ENCODE measurements at regions not wholly inside any gene's neighbourhood (a gene's known extent, or its start where the extent isn't known, plus 50 kb on each side); places are given as distances from the start of the nearest gene placed in this dataset.
A peak's percentile ranks its signal among the peaks of the same experiment; 100 is the strongest.

GRCh38 chr6:97939440-97940168 lies 656.6 kb upstream of the MMS22L start:
- Histone ChIP-seq H3K4me1 (replicated peaks in 1 of 2) (no peaks in the 10 kb centered on the region), H3K36me3 (replicated peaks in 1 of 2) (no peaks in the 10 kb centered on the region), H3K27me3 (no peaks in the 10 kb centered on the region), H3K27ac (no peak overlapping the region), H3K4me3 (no peak overlapping the region), H3K9me3 (replicated peaks in 1 of 3) (no peaks in the 10 kb centered on the region)
- no peak for DNase-seq
- TF ChIP-seq, protein P1, sequence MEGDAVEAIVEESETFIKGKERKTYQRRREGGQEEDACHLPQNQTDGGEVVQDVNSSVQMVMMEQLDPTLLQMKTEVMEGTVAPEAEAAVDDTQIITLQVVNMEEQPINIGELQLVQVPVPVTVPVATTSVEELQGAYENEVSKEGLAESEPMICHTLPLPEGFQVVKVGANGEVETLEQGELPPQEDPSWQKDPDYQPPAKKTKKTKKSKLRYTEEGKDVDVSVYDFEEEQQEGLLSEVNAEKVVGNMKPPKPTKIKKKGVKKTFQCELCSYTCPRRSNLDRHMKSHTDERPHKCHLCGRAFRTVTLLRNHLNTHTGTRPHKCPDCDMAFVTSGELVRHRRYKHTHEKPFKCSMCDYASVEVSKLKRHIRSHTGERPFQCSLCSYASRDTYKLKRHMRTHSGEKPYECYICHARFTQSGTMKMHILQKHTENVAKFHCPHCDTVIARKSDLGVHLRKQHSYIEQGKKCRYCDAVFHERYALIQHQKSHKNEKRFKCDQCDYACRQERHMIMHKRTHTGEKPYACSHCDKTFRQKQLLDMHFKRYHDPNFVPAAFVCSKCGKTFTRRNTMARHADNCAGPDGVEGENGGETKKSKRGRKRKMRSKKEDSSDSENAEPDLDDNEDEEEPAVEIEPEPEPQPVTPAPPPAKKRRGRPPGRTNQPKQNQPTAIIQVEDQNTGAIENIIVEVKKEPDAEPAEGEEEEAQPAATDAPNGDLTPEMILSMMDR (IDR thresholded peaks at IDR 0.05), result no peak
- TF ChIP-seq POLR2A (IDR thresholded peaks at IDR 0.05), result no peak
- 49 to 59% (median 55%) methylated on average over 3 of the region's 3 CpGs for WGBS, 4 donors
- intact Hi-C loops (cut with DNase I), result no loop called here

DNA sequence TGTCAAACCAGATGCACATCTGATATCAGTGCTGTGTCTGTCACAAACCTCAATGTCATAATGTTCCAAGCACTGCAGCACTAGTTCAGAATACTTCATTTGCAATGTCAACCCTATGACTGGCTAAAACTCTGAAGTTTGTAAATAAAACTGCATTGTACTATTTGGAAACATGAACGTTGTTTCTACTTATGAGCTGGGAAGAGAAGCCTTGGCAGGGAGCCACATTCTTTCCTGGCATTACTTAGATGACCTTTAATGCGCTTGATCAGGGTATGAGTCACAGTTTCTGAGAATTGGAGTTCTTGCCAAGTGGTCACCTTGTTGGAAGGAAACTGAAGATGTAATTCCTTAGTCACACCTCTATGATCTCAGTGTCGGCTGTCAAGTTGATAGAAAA lies 664.8 kb upstream of the MMS22L start:
- no peaks in the 10 kb centered on the region for H3K27me3 ChIP-seq
- intact Hi-C loops (cut with DNase I), result no loop called here
- no peak overlapping the region for H3K27ac ChIP-seq
- peaks cover 0 to 8% of the 10 kb centered on the region in 2 donors for H3K4me1 ChIP-seq (replicated peaks in 1 of 2)
- H3K9me3 ChIP-seq (replicated peaks in 1 of 3), result no peaks in the 10 kb centered on the region
- WGBS, 4 donors, result 21 to 33% (median 28%) methylated on average over 3 of the region's 3 CpGs
- TF ChIP-seq POLR2A (IDR thresholded peaks at IDR 0.05), result no peak
- TF ChIP-seq, protein P1 (IDR thresholded peaks at IDR 0.05), result no peak
- peak; percentile 66 to 85 (median 83) for DNase-seq
- H3K36me3 ChIP-seq (replicated peaks in 1 of 2), result no peaks in the 10 kb centered on the region
- H3K4me3 ChIP-seq, result no peak overlapping the region

GRCh38 chr6:97958134-97958533 lies 675.1 kb upstream of the MMS22L start:
- Histone ChIP-seq H3K36me3 (replicated peaks in 1 of 2) (no peaks in the 10 kb centered on the region), H3K9me3 (replicated peaks in 1 of 3) (no peaks in the 10 kb centered on the region), H3K4me1 (replicated peaks in 1 of 2) (no peaks in the 10 kb centered on the region), H3K27ac (no peak overlapping the region), H3K4me3 (no peak overlapping the region), H3K27me3 (no peaks in the 10 kb centered on the region)
- TF ChIP-seq, protein P1 (IDR thresholded peaks at IDR 0.05), result no peak
- TF ChIP-seq POLR2A (IDR thresholded peaks at IDR 0.05), result no peak
- DNase-seq, result no peak
- WGBS, 4 donors, result 76 to 90% (median 85%) methylated on average over 1 to 8 of the region's 8 CpGs
- intact Hi-C loops (cut with DNase I), result no loop called here

GRCh38 chr6:97963193-97963592 lies 680.2 kb upstream of the MMS22L start:
- no peak overlapping the region for H3K4me3 ChIP-seq
- intact Hi-C loops (cut with DNase I), result no loop called here
- H3K9me3 ChIP-seq (replicated peaks in 1 of 3), result no peaks in the 10 kb centered on the region
- DNase-seq, result no peak
- H3K27ac ChIP-seq, result no peak overlapping the region
- no peaks in the 10 kb centered on the region for H3K36me3 ChIP-seq (replicated peaks in 1 of 2)
- WGBS, 4 donors, result 54 to 60% (median 55%) methylated on average over 3 of the region's 3 CpGs
- no peaks in the 10 kb centered on the region for H3K27me3 ChIP-seq
- no peak for TF ChIP-seq POLR2A (IDR thresholded peaks at IDR 0.05)
- no peaks in the 10 kb centered on the region for H3K4me1 ChIP-seq (replicated peaks in 1 of 2)

- H3K27me3 ChIP-seq, result no peaks in the 10 kb centered on the region
- no peak for DNase-seq
- intact Hi-C loops (cut with DNase I), result no loop called here
- no peak overlapping the region for H3K27ac ChIP-seq
- no peaks in the 10 kb centered on the region for H3K9me3 ChIP-seq (replicated peaks in 1 of 3)
- no peak for TF ChIP-seq POLR2A (IDR thresholded peaks at IDR 0.05)
- H3K4me3 ChIP-seq, result no peak overlapping the region
- H3K4me1 ChIP-seq (replicated peaks in 1 of 2), result no peaks in the 10 kb centered on the region
- no peaks in the 10 kb centered on the region for H3K36me3 ChIP-seq (replicated peaks in 1 of 2)
- 68 to 87% (median 75%) methylated on average over 1 of the region's 1 CpG for WGBS, 4 donors
These were observed 686.0 kb upstream of the MMS22L start for GRCh38 chr6:97969065-97969464.
